Fibroblast of lung (primary cell): ENCODE measurements at regions not wholly inside any gene's neighbourhood (a gene's known extent, or its start where the extent isn't known, plus 50 kb on each side); places are given as distances from the start of the nearest gene placed in this dataset.

Experiments used
- EZH2 ChIP-seq: IDR thresholded peaks from 2 replicates; pipeline ENCODE4 v1.5.1; 2012; ENCODE audit warnings: low read length, control low read depth, mild to moderate bottlenecking; ENCODE audit errors: missing control alignments
- TF ChIP-seq, protein P1 (sequence below), 2 donors: IDR thresholded peaks in 1 of 2; conservative IDR thresholded peaks in 1 of 2; 1 replicate in 1 of 2; 2 replicates in 1 of 2; pipeline ENCODE4 v1.5.1; 2011 to 2012; ENCODE audit warnings: low read length in 2 of 2, control low read depth in 1 of 2, inconsistent platforms in 1 of 2, low read depth in 1 of 2, mild to moderate bottlenecking in 1 of 2

DNA sequence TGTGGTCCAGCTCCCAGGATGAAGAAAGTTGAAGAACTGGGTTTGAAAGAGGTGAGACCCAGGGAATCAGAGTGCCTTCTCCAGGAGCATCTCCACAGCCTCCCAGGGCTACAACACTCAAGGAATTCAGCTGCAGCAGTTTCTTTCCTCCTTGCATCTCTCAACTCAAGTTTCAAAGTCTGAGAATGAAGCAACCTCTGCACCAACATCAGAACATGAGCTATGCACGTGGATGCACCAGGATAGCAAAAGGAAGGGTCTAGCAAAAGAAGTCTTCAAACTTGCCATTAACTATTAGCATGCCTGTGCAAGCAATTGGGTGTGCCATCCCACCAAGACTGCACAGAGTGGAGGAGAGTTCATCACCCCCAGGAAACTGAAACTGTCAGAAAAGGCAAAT is 193.9 kb downstream of the OTOR start:
- TF ChIP-seq, protein P1, sequence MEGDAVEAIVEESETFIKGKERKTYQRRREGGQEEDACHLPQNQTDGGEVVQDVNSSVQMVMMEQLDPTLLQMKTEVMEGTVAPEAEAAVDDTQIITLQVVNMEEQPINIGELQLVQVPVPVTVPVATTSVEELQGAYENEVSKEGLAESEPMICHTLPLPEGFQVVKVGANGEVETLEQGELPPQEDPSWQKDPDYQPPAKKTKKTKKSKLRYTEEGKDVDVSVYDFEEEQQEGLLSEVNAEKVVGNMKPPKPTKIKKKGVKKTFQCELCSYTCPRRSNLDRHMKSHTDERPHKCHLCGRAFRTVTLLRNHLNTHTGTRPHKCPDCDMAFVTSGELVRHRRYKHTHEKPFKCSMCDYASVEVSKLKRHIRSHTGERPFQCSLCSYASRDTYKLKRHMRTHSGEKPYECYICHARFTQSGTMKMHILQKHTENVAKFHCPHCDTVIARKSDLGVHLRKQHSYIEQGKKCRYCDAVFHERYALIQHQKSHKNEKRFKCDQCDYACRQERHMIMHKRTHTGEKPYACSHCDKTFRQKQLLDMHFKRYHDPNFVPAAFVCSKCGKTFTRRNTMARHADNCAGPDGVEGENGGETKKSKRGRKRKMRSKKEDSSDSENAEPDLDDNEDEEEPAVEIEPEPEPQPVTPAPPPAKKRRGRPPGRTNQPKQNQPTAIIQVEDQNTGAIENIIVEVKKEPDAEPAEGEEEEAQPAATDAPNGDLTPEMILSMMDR (conservative IDR thresholded peaks at IDR 0.05 in 1 of 2, IDR thresholded peaks at IDR 0.05 in 1 of 2; ENCODE audit: low read depth in 1 of 2, low read length in 2 of 2) = no peak
- TF ChIP-seq EZH2 = no peak
